ENCODE measurements at regions not wholly inside any gene's neighbourhood (a gene's known extent, or its start where the extent isn't known, plus 50 kb on each side); places are given as distances from the start of the nearest gene placed in this dataset.

DNA sequence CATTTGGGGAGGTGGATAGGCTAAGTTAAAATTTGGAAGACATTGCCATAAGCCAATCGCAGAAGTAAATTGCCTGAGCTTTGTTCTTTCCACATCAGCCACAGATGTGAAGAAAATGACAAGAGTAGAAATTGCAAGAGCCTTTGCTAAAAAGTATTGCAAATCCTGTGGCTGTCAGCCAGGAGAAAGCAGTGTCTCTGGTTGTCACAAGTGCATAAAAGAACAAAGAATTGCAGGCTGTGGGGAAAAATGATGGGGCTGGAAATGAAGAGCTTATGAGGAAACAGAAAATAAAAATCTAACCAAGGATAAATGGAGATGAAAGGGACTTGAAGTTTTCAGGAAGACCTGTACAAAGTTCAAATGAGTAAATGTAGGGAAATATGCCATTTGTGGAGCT is 344.8 kb downstream of the CSNK1G3 start:
- H3K4me3 ChIP-seq (ENCODE audit: control insufficient read depth, low read depth, low read length) = no peak overlapping the region
- peak; percentile 14 for DNase-seq (ENCODE audit: low read depth)
- TF ChIP-seq, protein P1, sequence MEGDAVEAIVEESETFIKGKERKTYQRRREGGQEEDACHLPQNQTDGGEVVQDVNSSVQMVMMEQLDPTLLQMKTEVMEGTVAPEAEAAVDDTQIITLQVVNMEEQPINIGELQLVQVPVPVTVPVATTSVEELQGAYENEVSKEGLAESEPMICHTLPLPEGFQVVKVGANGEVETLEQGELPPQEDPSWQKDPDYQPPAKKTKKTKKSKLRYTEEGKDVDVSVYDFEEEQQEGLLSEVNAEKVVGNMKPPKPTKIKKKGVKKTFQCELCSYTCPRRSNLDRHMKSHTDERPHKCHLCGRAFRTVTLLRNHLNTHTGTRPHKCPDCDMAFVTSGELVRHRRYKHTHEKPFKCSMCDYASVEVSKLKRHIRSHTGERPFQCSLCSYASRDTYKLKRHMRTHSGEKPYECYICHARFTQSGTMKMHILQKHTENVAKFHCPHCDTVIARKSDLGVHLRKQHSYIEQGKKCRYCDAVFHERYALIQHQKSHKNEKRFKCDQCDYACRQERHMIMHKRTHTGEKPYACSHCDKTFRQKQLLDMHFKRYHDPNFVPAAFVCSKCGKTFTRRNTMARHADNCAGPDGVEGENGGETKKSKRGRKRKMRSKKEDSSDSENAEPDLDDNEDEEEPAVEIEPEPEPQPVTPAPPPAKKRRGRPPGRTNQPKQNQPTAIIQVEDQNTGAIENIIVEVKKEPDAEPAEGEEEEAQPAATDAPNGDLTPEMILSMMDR (conservative IDR thresholded peaks at IDR 0.05; ENCODE audit: control insufficient read depth, insufficient read depth, low read depth, low read length) = no peak

DNA sequence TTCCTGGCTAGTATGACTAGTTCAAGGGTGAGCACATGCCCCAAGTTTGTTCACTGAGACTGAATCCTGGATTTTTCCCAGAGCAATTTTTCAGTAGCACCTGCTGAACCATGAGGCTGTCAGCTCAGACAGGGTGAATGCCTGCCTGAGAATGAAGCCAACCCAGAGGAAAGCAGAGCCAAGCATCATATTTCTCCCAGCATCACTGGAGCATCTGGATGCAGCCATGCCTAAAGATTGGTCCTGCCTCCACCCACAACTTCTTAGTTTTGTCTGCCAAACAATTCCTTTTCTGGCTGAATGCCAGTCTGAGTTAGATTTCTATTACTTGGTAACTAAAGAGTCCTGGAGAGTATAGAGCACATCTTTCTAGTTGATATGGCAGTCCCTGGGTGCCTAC is 343.6 kb downstream of the CSNK1G3 start:
- no peak overlapping the region for H3K4me3 ChIP-seq (ENCODE audit: control insufficient read depth, low read depth, low read length)
- no peak for DNase-seq (ENCODE audit: low read depth)
- TF ChIP-seq, protein P1 (conservative IDR thresholded peaks at IDR 0.05; ENCODE audit: control insufficient read depth, insufficient read depth, low read depth, low read length) = no peak

DNA sequence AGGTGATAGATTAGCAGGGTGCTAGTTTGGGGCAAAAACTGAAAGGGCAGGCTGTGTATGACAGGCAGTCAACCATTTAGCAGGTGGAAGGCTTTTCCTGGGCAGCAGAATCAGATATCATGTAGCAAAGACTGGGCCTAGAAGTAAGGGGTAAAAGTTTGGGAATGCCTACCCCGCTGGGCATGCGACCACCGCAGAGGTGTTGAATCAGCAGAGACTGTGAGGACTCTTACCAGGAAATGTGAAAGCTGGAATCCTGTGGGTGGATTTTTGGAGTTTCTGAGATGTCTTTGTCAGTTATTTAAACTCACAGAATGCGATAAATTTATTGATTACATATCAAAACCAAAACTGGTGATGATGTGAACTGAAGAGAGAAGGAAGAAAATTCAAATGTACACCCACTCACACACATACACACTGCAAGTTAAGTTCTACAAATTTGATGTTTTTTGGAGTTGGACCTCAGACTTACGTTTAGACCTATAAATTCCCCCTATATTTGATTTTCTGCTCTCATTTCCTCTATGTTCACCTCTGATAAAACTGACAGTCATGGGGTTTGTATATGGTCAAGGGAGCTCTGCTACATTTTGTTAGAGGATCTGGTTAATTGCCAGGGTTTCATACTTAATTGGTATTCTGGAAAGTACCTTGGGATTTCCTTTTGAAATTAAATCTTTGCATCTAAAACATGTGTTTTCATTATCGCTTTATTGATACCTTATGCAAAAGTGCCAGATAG is 333.6 kb downstream of the CSNK1G3 start:
- H3K4me3 ChIP-seq (ENCODE audit: control insufficient read depth, low read depth, low read length) = no peak overlapping the region
- TF ChIP-seq, protein P1 (conservative IDR thresholded peaks at IDR 0.05; ENCODE audit: control insufficient read depth, insufficient read depth, low read depth, low read length) = no peak
- DNase-seq (ENCODE audit: low read depth) = no peak

DNA sequence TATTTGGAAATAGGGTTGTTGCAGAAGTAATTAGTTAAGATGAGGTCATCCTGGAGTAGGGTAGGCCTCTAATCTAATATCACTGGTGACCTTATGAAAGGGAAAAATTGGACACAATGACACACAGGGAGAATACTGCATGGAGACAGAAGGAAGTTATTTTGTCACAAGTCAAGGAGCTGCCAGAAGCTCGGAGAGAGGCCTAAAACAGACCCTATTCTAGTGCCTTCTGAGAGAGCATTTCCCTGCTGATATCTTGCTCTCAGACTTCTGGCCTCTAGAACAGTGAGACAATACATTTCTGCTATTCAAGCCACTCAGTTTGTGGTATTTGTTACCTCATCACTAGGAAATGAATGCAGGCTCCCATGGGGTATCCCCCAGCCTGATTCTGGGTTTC is 332.9 kb downstream of the CSNK1G3 start:
- no peak for DNase-seq (ENCODE audit: low read depth)
- TF ChIP-seq, protein P1 (conservative IDR thresholded peaks at IDR 0.05; ENCODE audit: control insufficient read depth, insufficient read depth, low read depth, low read length) = no peak
- no peak overlapping the region for H3K4me3 ChIP-seq (ENCODE audit: control insufficient read depth, low read depth, low read length)

DNA sequence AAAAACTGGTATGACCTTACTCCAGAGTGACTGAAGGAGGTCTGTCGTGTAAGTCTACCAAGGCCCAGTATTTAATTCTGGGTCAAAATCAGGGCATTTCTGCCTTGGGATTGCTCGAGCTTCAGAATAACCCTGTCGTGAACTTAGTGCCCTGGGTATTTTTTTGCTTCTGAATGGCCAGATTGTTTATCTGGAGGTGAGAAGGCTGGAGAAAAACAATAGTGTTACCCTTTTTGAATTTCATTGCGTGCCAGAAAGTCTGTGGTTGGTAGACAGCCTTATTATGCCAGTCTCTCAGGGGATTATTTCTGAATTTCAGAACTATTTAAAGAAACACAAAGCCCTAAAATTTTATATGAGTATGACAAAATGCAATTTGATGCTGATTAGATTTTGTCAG is 323.4 kb downstream of the CSNK1G3 start:
- no peak overlapping the region for H3K4me3 ChIP-seq (ENCODE audit: control insufficient read depth, low read depth, low read length)
- TF ChIP-seq, protein P1 (conservative IDR thresholded peaks at IDR 0.05; ENCODE audit: control insufficient read depth, insufficient read depth, low read depth, low read length) = no peak
- no peak for DNase-seq (ENCODE audit: low read depth)

DNA sequence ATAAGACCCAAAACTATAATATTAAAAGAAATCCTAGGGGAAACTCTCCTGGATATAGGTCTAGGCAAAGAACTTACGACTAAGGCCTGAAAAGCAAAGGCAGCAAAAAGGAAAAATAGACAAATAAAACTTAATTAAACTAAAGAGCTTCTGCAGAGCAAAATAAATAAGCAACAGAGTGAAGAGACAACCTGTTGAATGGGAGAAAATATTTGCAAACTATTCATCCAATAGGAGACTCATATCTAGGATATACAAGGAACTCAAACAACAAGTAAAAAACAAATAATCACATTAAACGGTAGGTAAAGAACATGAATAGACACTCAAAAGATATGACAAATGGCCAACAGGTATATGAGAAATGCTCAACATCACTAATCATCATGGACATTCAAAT is 318.6 kb downstream of the CSNK1G3 start:
- no peak for DNase-seq (ENCODE audit: low read depth)
- no peak overlapping the region for H3K4me3 ChIP-seq (ENCODE audit: control insufficient read depth, low read depth, low read length)
- TF ChIP-seq, protein P1 (conservative IDR thresholded peaks at IDR 0.05; ENCODE audit: control insufficient read depth, insufficient read depth, low read depth, low read length) = no peak

All from fibroblast of mammary gland (primary cell).